Spinal cord (tissue), 9 donors: ENCODE measurements at regions not wholly inside any gene's neighbourhood (a gene's known extent, or its start where the extent isn't known, plus 50 kb on each side); places are given as distances from the start of the nearest gene placed in this dataset.
A peak's percentile ranks its signal among the peaks of the same experiment; 100 is the strongest.

ENCODE experiments used
- DNase-seq, 6 donors: peaks; one replicate each; pipeline versions ENCODE4 v3.0.0 to v3.0.0-alpha.2; 2013 to 2015; ENCODE audit warnings: low spot score in 6 of 6, low read depth in 4 of 6
- H3K27ac ChIP-seq: one replicate; pipeline ENCODE4 v1.5.1; 2013; ENCODE audit warnings: low read depth, low read length, control low read depth
- H3K27me3 ChIP-seq: one replicate; pipeline ENCODE4 v1.6.1; 2013; ENCODE audit warnings: low read length; ENCODE audit not compliant: control insufficient read depth, insufficient read depth
- H3K36me3 ChIP-seq: one replicate; pipeline ENCODE4 v1.6.1; 2013; ENCODE audit warnings: low read length; ENCODE audit not compliant: control insufficient read depth, insufficient read depth
- H3K4me1 ChIP-seq: one replicate; pipeline ENCODE4 v1.6.1; 2013; ENCODE audit warnings: low read length; ENCODE audit not compliant: control insufficient read depth, insufficient read depth
- H3K4me3 ChIP-seq: one replicate; pipeline ENCODE4 v1.5.1; 2013; ENCODE audit warnings: low read depth, low read length, control low read depth
- H3K9me3 ChIP-seq: one replicate; pipeline ENCODE4 v1.6.1; 2013; ENCODE audit warnings: low read length; ENCODE audit not compliant: control insufficient read depth, insufficient read depth
- WGBS: methylation state at CpG from one replicate; pipeline ENCODE4 v1.1.5; 2013; ENCODE audit warnings: missing lambda C conversion rate; ENCODE audit not compliant: insufficient coverage; 5-methylcytosine and 5-hydroxymethylcytosine counted together
- donor health status: healthy.

DNA sequence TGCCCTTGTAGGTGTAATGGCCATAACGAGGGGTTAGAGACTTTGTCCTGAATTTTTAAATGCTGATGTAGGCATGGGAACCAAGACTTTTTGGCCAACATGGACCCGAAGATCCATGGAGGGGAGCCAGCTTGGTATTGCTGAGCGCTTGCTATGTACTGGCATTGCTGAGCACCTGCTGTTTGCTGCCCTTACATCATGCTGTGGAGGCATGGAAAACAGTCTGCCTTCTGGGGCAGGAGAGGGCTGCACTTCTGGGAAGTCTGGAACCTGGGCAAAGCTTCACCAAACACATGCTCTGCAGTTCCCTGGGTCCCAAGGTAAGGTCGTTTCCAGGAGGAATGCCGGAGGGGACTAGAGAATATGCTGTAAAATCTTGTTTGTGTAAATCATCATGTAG, 86.3 kb upstream of the CNIH3 start:
- no peaks in the 10 kb centered on the region for H3K27me3 ChIP-seq
- WGBS, result 87% methylated on average over 3 of the region's 5 CpGs
- no peak for DNase-seq

DNA sequence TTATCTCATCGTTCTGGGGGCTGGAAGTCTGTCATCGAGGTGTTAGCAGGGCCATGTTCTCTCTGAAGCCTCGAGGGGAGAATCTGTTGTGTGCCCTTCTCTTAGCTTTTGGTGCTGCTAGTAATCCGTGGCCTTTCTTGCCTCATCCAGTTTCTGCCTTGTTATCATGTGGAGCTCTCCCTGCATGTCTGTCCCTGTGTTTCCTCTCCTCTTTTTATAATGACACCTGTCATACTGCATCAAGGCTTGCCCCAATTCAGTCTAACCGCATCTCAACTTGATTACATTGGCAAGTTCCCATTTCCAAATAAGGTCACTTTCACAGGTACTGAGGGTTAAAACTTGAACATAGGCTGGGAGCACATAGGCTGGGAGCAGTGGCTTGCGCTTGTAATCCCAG, 82.6 kb upstream of the CNIH3 start:
- no peak overlapping the region for H3K4me3 ChIP-seq
- 93% methylated on average over 5 of the region's 6 CpGs for WGBS

More for the DNA sequence above, 86.3 kb upstream of the CNIH3 start:
- Histone ChIP-seq H3K9me3 (no peaks in the 10 kb centered on the region), H3K27ac (no peak overlapping the region), H3K4me1 (no peaks in the 10 kb centered on the region), H3K36me3 (no peaks in the 10 kb centered on the region), H3K4me3 (no peak overlapping the region)

DNA sequence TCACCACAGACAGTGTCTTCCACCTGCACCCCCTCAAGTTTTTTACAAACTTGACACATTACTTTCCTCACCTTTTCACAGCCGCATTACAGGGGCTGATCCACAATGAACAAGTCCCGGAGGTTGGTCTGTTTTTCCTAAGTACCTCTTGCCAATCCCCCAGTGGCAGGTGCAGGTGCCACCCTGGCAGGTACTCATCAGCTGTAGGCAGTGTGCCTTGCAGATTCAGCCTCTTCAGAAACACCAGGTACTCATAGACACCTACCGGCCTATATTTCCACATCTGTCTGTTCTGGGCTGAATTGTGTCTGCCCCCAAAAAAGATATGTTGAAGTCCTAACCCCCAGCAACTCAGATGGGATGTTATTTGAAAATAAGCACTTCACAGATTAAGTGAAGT, 81.4 kb upstream of the CNIH3 start:
- 92% methylated on average over 3 of the region's 3 CpGs for WGBS
- H3K4me1 ChIP-seq, result no peaks in the 10 kb centered on the region
- H3K36me3 ChIP-seq, result no peaks in the 10 kb centered on the region
- peaks cover 2% of the 10 kb centered on the region for H3K9me3 ChIP-seq
- no peak overlapping the region for H3K27ac ChIP-seq
- DNase-seq, result no peak
- no peaks in the 10 kb centered on the region for H3K27me3 ChIP-seq
- H3K4me3 ChIP-seq, result no peak overlapping the region

More for the DNA sequence above, 82.6 kb upstream of the CNIH3 start:
- no peaks in the 10 kb centered on the region for H3K4me1 ChIP-seq
- DNase-seq, result no peak
- H3K9me3 ChIP-seq, result no peaks in the 10 kb centered on the region
- H3K36me3 ChIP-seq, result no peaks in the 10 kb centered on the region
- no peaks in the 10 kb centered on the region for H3K27me3 ChIP-seq
- no peak overlapping the region for H3K27ac ChIP-seq

DNA sequence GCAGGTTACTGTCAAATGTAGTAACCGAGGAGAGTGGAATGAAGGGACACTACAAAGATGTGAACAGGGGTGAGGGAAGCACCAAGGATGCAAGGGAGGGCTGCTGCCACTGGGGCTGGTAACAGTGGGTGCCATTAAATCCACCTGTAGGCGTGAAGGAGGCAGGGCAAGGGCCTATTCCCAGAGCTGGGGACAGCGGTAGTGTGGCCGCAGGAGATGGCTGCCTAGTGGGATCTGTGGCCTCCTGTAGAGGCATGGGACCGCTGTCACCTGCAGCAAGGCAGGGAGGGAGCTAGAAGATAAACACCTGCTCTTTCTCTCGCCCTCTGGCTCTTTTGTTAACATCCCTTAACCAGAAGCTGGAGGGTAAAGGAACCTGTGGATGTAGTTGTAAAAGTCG, 80.5 kb upstream of the CNIH3 start:
- peaks cover 2% of the 10 kb centered on the region for H3K9me3 ChIP-seq
- no peaks in the 10 kb centered on the region for H3K27me3 ChIP-seq
- H3K4me3 ChIP-seq, result no peak overlapping the region
- no peak overlapping the region for H3K27ac ChIP-seq
- H3K36me3 ChIP-seq, result no peaks in the 10 kb centered on the region
- H3K4me1 ChIP-seq, result no peaks in the 10 kb centered on the region
- no peak for DNase-seq
- 79% methylated on average over 4 of the region's 7 CpGs for WGBS

DNA sequence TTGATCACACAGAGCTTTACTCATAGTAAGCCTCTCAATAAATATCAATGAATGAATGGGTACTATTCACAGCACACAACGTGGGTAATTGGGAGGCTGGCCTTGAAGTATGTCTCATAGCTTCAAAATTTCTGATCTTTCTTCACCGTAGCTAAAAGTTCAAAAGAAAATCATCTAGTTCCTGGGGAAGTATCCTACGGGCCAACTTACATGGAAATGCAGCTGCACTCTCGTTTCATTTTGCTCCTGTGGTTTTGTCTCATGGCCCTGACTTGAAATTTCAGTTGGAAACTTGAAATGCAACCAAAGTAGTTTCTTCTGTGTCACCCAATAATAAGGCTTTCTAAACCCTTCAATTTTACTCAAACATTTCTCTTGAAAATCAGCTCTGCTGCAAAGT, 76.1 kb upstream of the CNIH3 start:
- peaks cover 2% of the 10 kb centered on the region for H3K9me3 ChIP-seq
- H3K27me3 ChIP-seq, result no peaks in the 10 kb centered on the region
- no peak overlapping the region for H3K4me3 ChIP-seq
- H3K4me1 ChIP-seq, result no peaks in the 10 kb centered on the region
- 50% methylated on average over 2 of the region's 4 CpGs for WGBS
- H3K27ac ChIP-seq, result no peak overlapping the region
- DNase-seq, result peak in 1 of 6 donors; percentile 23
- no peaks in the 10 kb centered on the region for H3K36me3 ChIP-seq

DNA sequence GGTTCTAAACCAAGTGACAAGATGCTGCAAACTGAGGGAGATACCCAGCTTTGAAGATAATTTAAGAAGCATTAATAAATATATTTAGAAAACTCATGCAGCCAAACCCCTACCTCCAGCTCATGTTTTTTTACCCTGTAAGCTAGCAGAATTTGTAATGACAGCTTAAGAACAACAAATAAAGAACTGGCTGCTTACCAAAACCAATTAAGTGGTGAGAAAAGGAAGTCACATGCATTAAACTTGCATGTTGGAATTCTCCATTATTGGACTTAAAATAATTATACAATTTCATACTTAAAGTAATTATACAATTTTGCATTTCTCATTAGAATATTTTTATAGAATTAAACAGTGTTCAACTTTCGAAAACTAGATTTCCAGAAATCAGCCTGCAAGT, 75.6 kb upstream of the CNIH3 start:
- Histone ChIP-seq H3K9me3 (peaks cover 2% of the 10 kb centered on the region), H3K27ac (no peak overlapping the region), H3K4me1 (no peaks in the 10 kb centered on the region), H3K4me3 (no peak overlapping the region), H3K27me3 (no peaks in the 10 kb centered on the region), H3K36me3 (no peaks in the 10 kb centered on the region)
- no CpG with 5 or more reads among the region's 1 CpG for WGBS
- DNase-seq, result peak in 2 of 6 donors; percentile 68 to 74

DNA sequence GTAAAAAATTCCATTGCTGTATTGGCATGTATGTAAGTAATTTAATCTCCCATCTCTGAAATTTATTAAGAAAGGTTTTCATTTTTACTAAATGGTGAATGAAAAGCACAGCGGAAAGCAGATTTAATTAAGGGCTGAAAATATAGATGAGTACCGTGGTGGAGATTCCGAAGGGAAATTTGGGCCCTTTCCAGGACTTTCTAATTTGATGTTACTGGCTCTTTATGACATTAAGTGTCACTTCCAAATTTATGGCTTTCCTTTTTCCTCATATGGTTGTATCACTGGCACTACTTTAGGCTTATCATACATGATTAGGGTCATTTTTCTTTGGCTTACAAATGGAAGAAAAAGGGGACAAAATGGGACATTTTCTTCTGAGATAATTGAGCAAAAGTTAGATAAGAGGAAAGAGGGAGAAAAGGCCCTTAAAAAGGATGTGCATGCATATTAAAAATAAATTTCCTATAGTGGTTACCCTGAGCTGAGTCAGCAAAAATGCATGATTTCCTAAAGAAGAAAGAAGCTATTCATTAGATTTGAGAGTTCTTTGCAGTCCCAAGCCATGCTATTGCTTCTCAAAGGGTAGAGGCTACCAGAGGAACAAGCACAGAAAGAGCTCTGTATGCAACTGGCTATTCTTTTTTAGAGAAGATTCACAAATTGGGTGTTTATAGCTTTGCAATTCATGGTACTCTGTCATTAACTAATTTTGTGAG, 74.9 kb upstream of the CNIH3 start:
- no peaks in the 10 kb centered on the region for H3K27me3 ChIP-seq
- peak in 2 of 6 donors; percentile 20 to 79 for DNase-seq
- peaks cover 2% of the 10 kb centered on the region for H3K9me3 ChIP-seq
- H3K4me1 ChIP-seq, result no peaks in the 10 kb centered on the region
- H3K36me3 ChIP-seq, result no peaks in the 10 kb centered on the region
- H3K27ac ChIP-seq, result no peak overlapping the region
- no peak overlapping the region for H3K4me3 ChIP-seq
- WGBS, result 40% methylated on average over 1 of the region's 3 CpGs

DNA sequence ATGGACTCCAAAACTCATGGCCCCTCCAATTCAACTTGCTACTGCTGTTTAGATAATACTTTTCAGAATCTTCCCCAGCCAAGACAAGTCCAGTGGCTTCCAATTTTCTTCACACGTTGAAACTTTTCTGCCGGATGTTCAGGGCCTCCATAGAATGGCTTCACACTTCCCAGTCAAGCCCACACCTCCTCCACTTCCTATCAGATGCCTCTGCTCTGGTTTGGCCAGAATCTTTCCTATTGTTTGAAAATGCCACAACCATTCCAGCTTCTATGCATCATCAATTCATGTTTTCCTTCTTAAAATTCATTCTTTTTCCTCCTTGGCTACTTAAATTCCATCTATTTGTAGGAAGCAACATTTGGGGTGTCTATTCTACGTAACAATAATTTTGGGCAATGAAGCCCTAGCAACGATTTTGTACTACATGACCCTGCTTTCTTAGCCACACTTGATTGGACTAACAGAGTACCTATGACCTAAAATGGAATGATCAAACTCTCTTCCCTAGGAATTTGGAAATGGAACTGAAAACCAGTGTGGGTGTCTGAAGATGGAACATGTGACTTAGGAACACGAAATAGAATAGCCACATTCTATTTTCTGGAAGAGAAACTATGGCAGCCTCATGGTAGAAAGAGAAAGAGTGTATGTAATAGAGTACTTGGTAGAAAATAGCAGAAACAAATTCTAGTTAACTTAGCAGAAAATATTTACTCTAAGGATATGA, 74.1 kb upstream of the CNIH3 start:
- WGBS, result 89% methylated on average over 3 of the region's 5 CpGs
- H3K27ac ChIP-seq, result no peak overlapping the region
- H3K4me3 ChIP-seq, result no peak overlapping the region
- no peaks in the 10 kb centered on the region for H3K27me3 ChIP-seq
- no peaks in the 10 kb centered on the region for H3K36me3 ChIP-seq
- no peaks in the 10 kb centered on the region for H3K4me1 ChIP-seq
- H3K9me3 ChIP-seq, result peaks cover 2% of the 10 kb centered on the region
- DNase-seq, result no peak

DNA sequence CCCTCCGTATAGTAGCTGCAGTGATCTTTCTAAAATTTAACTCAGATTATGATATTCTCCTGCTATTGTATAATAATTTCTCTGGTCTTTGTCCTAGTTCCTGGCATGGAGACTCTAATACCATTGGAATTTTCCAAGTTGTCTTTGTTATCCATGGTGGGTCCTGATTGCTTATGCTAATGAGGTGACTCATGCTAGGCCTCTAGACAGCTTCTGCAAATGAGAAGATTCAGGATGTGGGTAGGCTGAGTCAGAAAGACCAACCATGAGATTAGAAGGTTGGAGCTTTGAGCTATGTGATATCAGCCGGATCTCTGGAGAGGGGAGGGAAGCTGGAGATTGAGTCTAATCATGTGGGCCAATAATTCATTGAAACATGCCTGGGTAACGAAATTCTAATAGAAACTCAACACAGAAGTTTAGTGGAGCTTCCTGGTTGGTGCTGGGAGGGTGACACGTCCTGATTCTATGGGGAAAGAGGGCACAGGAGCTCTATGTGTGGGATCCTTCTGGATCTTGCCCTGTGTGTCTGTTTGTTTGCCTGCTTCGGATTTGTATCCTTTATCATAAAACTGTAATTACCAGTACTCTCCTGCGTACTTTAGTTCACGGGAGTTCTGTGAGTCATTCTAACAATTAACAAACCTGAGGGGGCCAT, 73.2 kb upstream of the CNIH3 start:
- Histone ChIP-seq H3K9me3 (peaks cover 2% of the 10 kb centered on the region), H3K4me3 (no peak overlapping the region), H3K27ac (no peak overlapping the region), H3K4me1 (no peaks in the 10 kb centered on the region), H3K36me3 (no peaks in the 10 kb centered on the region), H3K27me3 (no peaks in the 10 kb centered on the region)
- no peak for DNase-seq
- 63% methylated on average over 1 of the region's 7 CpGs for WGBS
